ENCODE measurements at regions not wholly inside any gene's neighbourhood (a gene's known extent, or its start where the extent isn't known, plus 50 kb on each side); places are given as distances from the start of the nearest gene placed in this dataset.

- H3K9ac ChIP-seq (ENCODE audit: low read depth, low read length): no peak overlapping the region
Observed at GRCh38 chr5:85173469-85173868, 788.8 kb upstream of the EDIL3 start.

GRCh38 chr5:85182344-85182743 lies 797.7 kb upstream of the EDIL3 start:
- Histone ChIP-seq H3K9me3 (ENCODE audit: control insufficient read depth, insufficient read depth, low read length) (no peaks in the 10 kb centered on the region), H3K4me1 (ENCODE audit: control insufficient read depth, insufficient read depth, low read length) (no peaks in the 10 kb centered on the region), H3K27me3 (ENCODE audit: control insufficient read depth, insufficient read depth, low read length) (no peaks in the 10 kb centered on the region), H3K4me3 (ENCODE audit: low read depth, low read length) (no peak overlapping the region), H3K9ac (ENCODE audit: low read depth, low read length) (no peak overlapping the region), H3K36me3 (ENCODE audit: control insufficient read depth, insufficient read depth, low read length) (no peaks in the 10 kb centered on the region)

More at GRCh38 chr5:85173469-85173868, 788.8 kb upstream of the EDIL3 start:
- Histone ChIP-seq H3K4me1 (ENCODE audit: control insufficient read depth, insufficient read depth, low read length) (no peaks in the 10 kb centered on the region), H3K4me3 (ENCODE audit: low read depth, low read length) (no peak overlapping the region), H3K27me3 (ENCODE audit: control insufficient read depth, insufficient read depth, low read length) (no peaks in the 10 kb centered on the region), H3K36me3 (ENCODE audit: control insufficient read depth, insufficient read depth, low read length) (no peaks in the 10 kb centered on the region), H3K9me3 (ENCODE audit: control insufficient read depth, insufficient read depth, low read length) (no peaks in the 10 kb centered on the region)

GRCh38 chr5:85204289-85204688 lies 819.6 kb upstream of the EDIL3 start:
- no peaks in the 10 kb centered on the region for H3K27me3 ChIP-seq (ENCODE audit: control insufficient read depth, insufficient read depth, low read length)
- no peaks in the 10 kb centered on the region for H3K36me3 ChIP-seq (ENCODE audit: control insufficient read depth, insufficient read depth, low read length)
- H3K9ac ChIP-seq (ENCODE audit: low read depth, low read length): no peak overlapping the region
- no peak overlapping the region for H3K4me3 ChIP-seq (ENCODE audit: low read depth, low read length)
- no peaks in the 10 kb centered on the region for H3K4me1 ChIP-seq (ENCODE audit: control insufficient read depth, insufficient read depth, low read length)
- H3K9me3 ChIP-seq (ENCODE audit: control insufficient read depth, insufficient read depth, low read length): no peaks in the 10 kb centered on the region

GRCh38 chr5:85205430-85205829 lies 820.8 kb upstream of the EDIL3 start:
- no peak overlapping the region for H3K9ac ChIP-seq (ENCODE audit: low read depth, low read length)
- H3K4me3 ChIP-seq (ENCODE audit: low read depth, low read length): no peak overlapping the region
- H3K4me1 ChIP-seq (ENCODE audit: control insufficient read depth, insufficient read depth, low read length): no peaks in the 10 kb centered on the region
- no peaks in the 10 kb centered on the region for H3K27me3 ChIP-seq (ENCODE audit: control insufficient read depth, insufficient read depth, low read length)
- H3K9me3 ChIP-seq (ENCODE audit: control insufficient read depth, insufficient read depth, low read length): no peaks in the 10 kb centered on the region
- H3K36me3 ChIP-seq (ENCODE audit: control insufficient read depth, insufficient read depth, low read length): no peaks in the 10 kb centered on the region

- no peaks in the 10 kb centered on the region for H3K36me3 ChIP-seq (ENCODE audit: control insufficient read depth, insufficient read depth, low read length)
- H3K4me1 ChIP-seq (ENCODE audit: control insufficient read depth, insufficient read depth, low read length): no peaks in the 10 kb centered on the region
- H3K9ac ChIP-seq (ENCODE audit: low read depth, low read length): no peak overlapping the region
- H3K27me3 ChIP-seq (ENCODE audit: control insufficient read depth, insufficient read depth, low read length): no peaks in the 10 kb centered on the region
- H3K4me3 ChIP-seq (ENCODE audit: low read depth, low read length): no peak overlapping the region
- H3K9me3 ChIP-seq (ENCODE audit: control insufficient read depth, insufficient read depth, low read length): no peaks in the 10 kb centered on the region
Observed at GRCh38 chr5:85225388-85225787, 840.7 kb upstream of the EDIL3 start.

GRCh38 chr5:85249204-85249603 lies 864.5 kb upstream of the EDIL3 start:
- Histone ChIP-seq H3K9me3 (ENCODE audit: control insufficient read depth, insufficient read depth, low read length) (no peaks in the 10 kb centered on the region), H3K4me1 (ENCODE audit: control insufficient read depth, insufficient read depth, low read length) (no peaks in the 10 kb centered on the region), H3K9ac (ENCODE audit: low read depth, low read length) (no peak overlapping the region), H3K27me3 (ENCODE audit: control insufficient read depth, insufficient read depth, low read length) (no peaks in the 10 kb centered on the region), H3K36me3 (ENCODE audit: control insufficient read depth, insufficient read depth, low read length) (no peaks in the 10 kb centered on the region), H3K4me3 (ENCODE audit: low read depth, low read length) (no peak overlapping the region)

GRCh38 chr5:85263125-85263524 lies 878.4 kb upstream of the EDIL3 start:
- no peaks in the 10 kb centered on the region for H3K27me3 ChIP-seq (ENCODE audit: control insufficient read depth, insufficient read depth, low read length)
- no peaks in the 10 kb centered on the region for H3K4me1 ChIP-seq (ENCODE audit: control insufficient read depth, insufficient read depth, low read length)
- H3K4me3 ChIP-seq (ENCODE audit: low read depth, low read length): no peak overlapping the region
- no peak overlapping the region for H3K9ac ChIP-seq (ENCODE audit: low read depth, low read length)
- no peaks in the 10 kb centered on the region for H3K36me3 ChIP-seq (ENCODE audit: control insufficient read depth, insufficient read depth, low read length)
- no peaks in the 10 kb centered on the region for H3K9me3 ChIP-seq (ENCODE audit: control insufficient read depth, insufficient read depth, low read length)

- Histone ChIP-seq H3K4me1 (ENCODE audit: control insufficient read depth, insufficient read depth, low read length) (no peaks in the 10 kb centered on the region), H3K4me3 (ENCODE audit: low read depth, low read length) (no peak overlapping the region), H3K36me3 (ENCODE audit: control insufficient read depth, insufficient read depth, low read length) (no peaks in the 10 kb centered on the region), H3K9ac (ENCODE audit: low read depth, low read length) (no peak overlapping the region), H3K27me3 (ENCODE audit: control insufficient read depth, insufficient read depth, low read length) (no peaks in the 10 kb centered on the region), H3K9me3 (ENCODE audit: control insufficient read depth, insufficient read depth, low read length) (no peaks in the 10 kb centered on the region)
Observed at GRCh38 chr5:85266692-85267091, 882.0 kb upstream of the EDIL3 start.

GRCh38 chr5:85268194-85268593 lies 883.5 kb upstream of the EDIL3 start:
- H3K9ac ChIP-seq (ENCODE audit: low read depth, low read length): no peak overlapping the region
- no peaks in the 10 kb centered on the region for H3K9me3 ChIP-seq (ENCODE audit: control insufficient read depth, insufficient read depth, low read length)
- H3K4me3 ChIP-seq (ENCODE audit: low read depth, low read length): no peak overlapping the region
- no peaks in the 10 kb centered on the region for H3K36me3 ChIP-seq (ENCODE audit: control insufficient read depth, insufficient read depth, low read length)
- no peaks in the 10 kb centered on the region for H3K27me3 ChIP-seq (ENCODE audit: control insufficient read depth, insufficient read depth, low read length)
- no peaks in the 10 kb centered on the region for H3K4me1 ChIP-seq (ENCODE audit: control insufficient read depth, insufficient read depth, low read length)

- Histone ChIP-seq H3K9me3 (ENCODE audit: control insufficient read depth, insufficient read depth, low read length) (no peaks in the 10 kb centered on the region), H3K4me3 (ENCODE audit: low read depth, low read length) (no peak overlapping the region), H3K36me3 (ENCODE audit: control insufficient read depth, insufficient read depth, low read length) (no peaks in the 10 kb centered on the region), H3K9ac (ENCODE audit: low read depth, low read length) (no peak overlapping the region), H3K4me1 (ENCODE audit: control insufficient read depth, insufficient read depth, low read length) (no peaks in the 10 kb centered on the region), H3K27me3 (ENCODE audit: control insufficient read depth, insufficient read depth, low read length) (no peaks in the 10 kb centered on the region)
Observed at GRCh38 chr5:85278193-85278592, 893.5 kb upstream of the EDIL3 start.

GRCh38 chr5:85288914-85289313 lies 904.2 kb upstream of the EDIL3 start:
- H3K36me3 ChIP-seq (ENCODE audit: control insufficient read depth, insufficient read depth, low read length): no peaks in the 10 kb centered on the region
- no peaks in the 10 kb centered on the region for H3K9me3 ChIP-seq (ENCODE audit: control insufficient read depth, insufficient read depth, low read length)
- H3K27me3 ChIP-seq (ENCODE audit: control insufficient read depth, insufficient read depth, low read length): no peaks in the 10 kb centered on the region
- H3K9ac ChIP-seq (ENCODE audit: low read depth, low read length): no peak overlapping the region
- H3K4me3 ChIP-seq (ENCODE audit: low read depth, low read length): no peak overlapping the region
- no peaks in the 10 kb centered on the region for H3K4me1 ChIP-seq (ENCODE audit: control insufficient read depth, insufficient read depth, low read length)

- Histone ChIP-seq H3K27me3 (ENCODE audit: control insufficient read depth, insufficient read depth, low read length) (no peaks in the 10 kb centered on the region), H3K4me3 (ENCODE audit: low read depth, low read length) (no peak overlapping the region), H3K4me1 (ENCODE audit: control insufficient read depth, insufficient read depth, low read length) (no peaks in the 10 kb centered on the region), H3K36me3 (ENCODE audit: control insufficient read depth, insufficient read depth, low read length) (no peaks in the 10 kb centered on the region), H3K9ac (ENCODE audit: low read depth, low read length) (no peak overlapping the region), H3K9me3 (ENCODE audit: control insufficient read depth, insufficient read depth, low read length) (no peaks in the 10 kb centered on the region)
Observed at GRCh38 chr5:85293145-85293785, 908.6 kb upstream of the EDIL3 start.
